ENCODE measurements at regions not wholly inside any gene's neighbourhood (a gene's known extent, or its start where the extent isn't known, plus 50 kb on each side); places are given as distances from the start of the nearest gene placed in this dataset.

- DNase-seq (ENCODE audit: extremely low read depth in 1 of 2, low read depth in 1 of 2): no peak
Measured at GRCh38 chr3:194247350-194247740, 103.8 kb downstream of the CPN2 start.

GRCh38 chr3:194249323-194250097 is 101.6 kb downstream of the CPN2 start:
- DNase-seq (ENCODE audit: extremely low read depth in 1 of 2, low read depth in 1 of 2): no peak

GRCh38 chr3:194250098-194251002 is 100.8 kb downstream of the CPN2 start:
- DNase-seq (ENCODE audit: extremely low read depth in 1 of 2, low read depth in 1 of 2): no peak

GRCh38 chr3:194251007-194251406 is 100.1 kb downstream of the CPN2 start:
- DNase-seq (ENCODE audit: extremely low read depth in 1 of 2, low read depth in 1 of 2): no peak

- no peak for DNase-seq (ENCODE audit: extremely low read depth in 1 of 2, low read depth in 1 of 2)
Measured at GRCh38 chr3:194251461-194251860, 99.7 kb downstream of the CPN2 start.

GRCh38 chr3:194251891-194252560 is 99.1 kb downstream of the CPN2 start:
- DNase-seq (ENCODE audit: extremely low read depth in 1 of 2, low read depth in 1 of 2): no peak

GRCh38 chr3:194253270-194253669 is 97.9 kb downstream of the CPN2 start:
- DNase-seq (ENCODE audit: extremely low read depth in 1 of 2, low read depth in 1 of 2): no peak

GRCh38 chr3:194254040-194254439 is 97.1 kb downstream of the CPN2 start:
- no peak for DNase-seq (ENCODE audit: extremely low read depth in 1 of 2, low read depth in 1 of 2)

GRCh38 chr3:194255252-194256039 is 95.7 kb downstream of the CPN2 start:
- peak; percentile 2 to 16 for DNase-seq (ENCODE audit: extremely low read depth in 1 of 2, low read depth in 1 of 2)

GRCh38 chr3:194256040-194256945 is 94.8 kb downstream of the CPN2 start:
- no peak for DNase-seq (ENCODE audit: extremely low read depth in 1 of 2, low read depth in 1 of 2)

- DNase-seq (ENCODE audit: extremely low read depth in 1 of 2, low read depth in 1 of 2): no peak
Measured at GRCh38 chr3:194257151-194257621, 93.9 kb downstream of the CPN2 start.

GRCh38 chr3:194257916-194258668 is 93.0 kb downstream of the CPN2 start:
- no peak for DNase-seq (ENCODE audit: extremely low read depth in 1 of 2, low read depth in 1 of 2)

- no peak for DNase-seq (ENCODE audit: extremely low read depth in 1 of 2, low read depth in 1 of 2)
Measured at GRCh38 chr3:194259982-194260766, 91.0 kb downstream of the CPN2 start.

GRCh38 chr3:194261581-194262063 is 89.5 kb downstream of the CPN2 start:
- no peak for DNase-seq (ENCODE audit: extremely low read depth in 1 of 2, low read depth in 1 of 2)

GRCh38 chr3:194262176-194262924 is 88.8 kb downstream of the CPN2 start:
- no peak for DNase-seq (ENCODE audit: extremely low read depth in 1 of 2, low read depth in 1 of 2)

- no peak for DNase-seq (ENCODE audit: extremely low read depth in 1 of 2, low read depth in 1 of 2)
Measured at GRCh38 chr3:194262925-194263305, 88.2 kb downstream of the CPN2 start.

Data from stimulated activated CD8-positive, alpha-beta memory T cell treated with anti-CD3 and anti-CD28 coated beads, Interleukin-7, amount 100 ng/mL, for 48 hours (primary cell).